Muscle of arm (tissue), 1 donor: ENCODE measurements at regions not wholly inside any gene's neighbourhood (a gene's known extent, or its start where the extent isn't known, plus 50 kb on each side); places are given as distances from the start of the nearest gene placed in this dataset.

Experiments
- DNase-seq: peaks from one replicate; pipeline ENCODE4 v3.0.0-alpha.2; 2013

DNA sequence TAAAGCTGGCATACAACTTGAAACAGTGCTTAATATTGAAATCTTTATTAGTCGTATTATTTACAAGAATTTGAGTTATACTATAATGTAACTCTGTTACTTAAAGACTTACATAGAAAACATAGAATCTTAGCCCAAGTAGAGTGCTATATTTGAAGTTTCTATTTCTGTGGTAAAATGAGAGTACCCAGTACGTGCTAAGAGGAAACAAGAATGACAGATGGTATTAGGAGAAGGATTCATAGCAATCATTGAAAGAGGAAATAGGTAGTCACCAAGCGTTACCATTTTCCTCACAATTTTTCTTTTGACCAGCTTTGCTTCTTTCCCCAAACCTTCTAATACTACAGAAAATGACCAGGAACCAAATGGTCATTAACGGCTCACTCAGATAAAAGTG lies 412.1 kb upstream of the GRIA3 start:
- DNase-seq, result no peak

DNA sequence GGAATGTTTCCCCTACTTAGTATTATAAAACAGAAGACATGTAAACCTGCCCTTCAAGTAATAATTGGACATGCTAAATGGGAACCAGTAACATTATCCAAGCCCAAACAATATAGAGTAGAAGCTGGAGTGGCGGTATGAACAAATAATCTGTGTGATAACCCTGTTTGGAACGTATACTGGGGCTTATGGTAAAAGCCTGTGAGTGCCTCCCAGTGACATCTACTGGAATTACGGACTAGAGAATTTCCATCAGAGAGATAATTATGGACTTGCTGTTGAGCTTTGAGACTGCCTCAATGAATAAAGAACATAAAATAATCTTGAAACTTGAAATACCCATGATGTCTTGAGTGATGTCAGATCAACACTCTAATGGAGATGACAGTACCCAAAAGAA lies 406.3 kb upstream of the GRIA3 start:
- no peak for DNase-seq

DNA sequence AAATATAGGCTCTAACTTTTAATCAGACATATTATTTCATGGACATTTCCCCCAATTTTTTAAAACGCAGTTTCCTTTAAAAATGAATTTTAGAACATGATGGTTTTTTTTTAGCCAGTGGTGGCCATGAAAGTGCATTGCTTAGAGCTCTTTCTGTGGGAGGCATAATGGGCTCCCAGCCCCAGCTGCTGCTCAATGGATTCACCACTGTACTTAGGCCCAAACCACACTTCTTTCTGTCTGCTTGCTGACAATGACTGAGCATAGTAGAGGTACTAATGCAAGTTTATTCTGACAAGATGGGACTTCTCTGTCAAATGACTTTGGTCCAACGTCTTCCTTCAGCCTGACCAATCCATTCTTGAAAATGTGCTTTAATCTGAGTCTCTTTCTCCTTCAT lies 400.2 kb upstream of the GRIA3 start:
- DNase-seq, result no peak

DNA sequence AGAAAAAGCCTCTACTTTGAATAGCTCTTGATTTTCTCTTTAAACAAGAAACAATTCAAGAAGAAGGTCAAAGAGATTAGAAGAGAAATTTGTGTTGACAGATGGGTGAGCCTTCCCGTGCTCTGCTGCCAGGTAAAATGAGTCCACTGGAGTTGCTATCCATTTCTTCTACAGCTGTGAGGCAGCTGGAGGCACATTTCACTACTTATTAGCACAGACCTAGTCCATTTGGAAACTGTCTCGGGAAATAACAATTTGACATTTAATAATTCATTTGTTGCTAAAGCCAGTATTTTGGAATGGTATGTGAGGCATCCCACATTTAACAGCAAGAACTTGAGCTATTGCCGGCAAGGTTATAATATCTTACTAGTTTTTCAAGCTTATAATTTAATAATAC lies 396.8 kb upstream of the GRIA3 start:
- peak; percentile 15 for DNase-seq

DNA sequence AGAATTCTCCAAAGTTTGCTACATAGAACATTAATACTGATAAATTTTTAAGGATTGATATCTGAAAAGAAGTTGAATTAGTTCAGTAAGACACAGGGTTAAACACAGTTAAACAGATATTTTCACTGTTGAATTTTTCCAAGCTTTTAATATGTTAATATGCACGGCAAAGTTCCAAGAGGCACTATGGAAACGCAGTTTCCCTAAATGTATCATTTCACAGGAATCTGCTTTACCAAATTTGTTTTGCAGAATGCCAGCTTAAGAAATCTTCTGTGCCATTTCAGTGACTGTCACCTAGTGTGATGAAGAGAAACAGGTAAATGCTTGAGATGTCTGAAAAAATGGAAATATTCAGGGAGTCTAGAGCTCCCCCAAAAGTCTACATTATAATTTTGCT lies 395.9 kb upstream of the GRIA3 start:
- DNase-seq, result peak; percentile 15

DNA sequence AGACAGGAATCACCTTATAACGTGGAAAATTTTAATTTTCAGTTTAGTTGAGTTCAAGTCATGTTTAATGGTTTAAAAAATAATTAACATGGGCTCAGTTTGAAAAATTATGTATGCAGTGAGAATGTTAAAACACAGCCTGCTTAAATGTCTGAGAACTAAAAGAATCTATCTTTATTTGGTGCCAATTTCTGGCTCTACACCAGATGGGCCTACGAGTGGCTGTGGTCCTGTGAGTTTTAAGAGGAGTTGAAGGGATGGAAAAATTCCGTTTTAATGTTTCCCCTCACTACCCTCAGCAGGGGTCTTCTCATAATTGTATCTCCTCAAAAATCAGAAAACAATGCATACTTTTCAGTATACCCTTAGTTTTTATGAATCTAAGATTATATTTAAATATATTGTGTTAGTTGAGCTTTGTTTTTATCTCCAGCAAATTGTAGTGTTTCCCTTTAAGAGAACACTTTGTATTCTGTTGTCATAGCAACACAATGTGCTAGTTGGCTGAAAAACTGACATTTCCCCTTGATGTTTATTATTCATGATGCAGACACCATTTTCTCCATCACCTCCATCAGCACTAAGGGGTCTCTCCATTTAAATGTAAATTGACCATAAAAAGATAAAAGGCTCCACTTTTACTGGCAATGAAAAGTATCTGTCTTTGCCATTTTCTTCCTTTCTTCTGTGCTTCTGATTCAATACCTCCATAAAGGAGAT lies 393.5 kb upstream of the GRIA3 start:
- DNase-seq, result no peak

DNA sequence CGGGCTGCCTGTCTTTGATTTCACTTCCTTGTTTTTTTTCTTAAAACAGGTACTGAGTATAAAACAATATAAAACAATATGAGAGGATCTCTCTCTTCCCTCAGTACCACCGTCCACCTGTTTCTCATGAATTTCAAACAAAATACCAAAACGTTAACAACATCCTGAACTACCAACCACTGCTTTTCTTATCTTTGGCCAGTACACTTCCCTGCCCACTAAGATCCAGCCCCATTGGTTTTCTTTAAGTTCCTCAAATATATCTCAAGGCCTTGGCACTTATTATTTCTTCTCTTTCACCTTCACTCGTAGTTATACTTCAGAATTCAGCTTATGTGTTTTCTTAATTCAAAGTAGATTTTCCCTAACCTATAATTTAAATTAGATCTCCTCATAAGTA lies 370.2 kb upstream of the GRIA3 start:
- DNase-seq, result no peak

DNA sequence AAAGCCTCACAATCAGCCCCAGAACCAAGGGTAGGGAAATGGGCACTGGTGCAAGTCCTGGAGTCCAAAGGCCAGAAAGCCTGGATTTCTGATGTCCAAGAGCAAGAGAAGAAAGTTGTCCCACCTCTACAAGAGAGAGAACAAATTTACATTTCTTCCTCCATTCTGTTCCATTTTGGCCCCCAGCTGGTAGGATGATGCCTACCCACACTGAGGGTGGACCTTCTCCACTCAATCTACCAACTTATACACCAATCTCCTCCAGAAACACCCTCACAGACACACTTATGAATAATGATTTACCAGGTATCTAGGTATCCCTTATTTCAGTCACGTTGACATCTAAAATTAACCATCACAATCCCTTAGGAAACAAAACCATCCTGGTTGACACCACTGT lies 367.8 kb upstream of the GRIA3 start:
- no peak for DNase-seq

DNA sequence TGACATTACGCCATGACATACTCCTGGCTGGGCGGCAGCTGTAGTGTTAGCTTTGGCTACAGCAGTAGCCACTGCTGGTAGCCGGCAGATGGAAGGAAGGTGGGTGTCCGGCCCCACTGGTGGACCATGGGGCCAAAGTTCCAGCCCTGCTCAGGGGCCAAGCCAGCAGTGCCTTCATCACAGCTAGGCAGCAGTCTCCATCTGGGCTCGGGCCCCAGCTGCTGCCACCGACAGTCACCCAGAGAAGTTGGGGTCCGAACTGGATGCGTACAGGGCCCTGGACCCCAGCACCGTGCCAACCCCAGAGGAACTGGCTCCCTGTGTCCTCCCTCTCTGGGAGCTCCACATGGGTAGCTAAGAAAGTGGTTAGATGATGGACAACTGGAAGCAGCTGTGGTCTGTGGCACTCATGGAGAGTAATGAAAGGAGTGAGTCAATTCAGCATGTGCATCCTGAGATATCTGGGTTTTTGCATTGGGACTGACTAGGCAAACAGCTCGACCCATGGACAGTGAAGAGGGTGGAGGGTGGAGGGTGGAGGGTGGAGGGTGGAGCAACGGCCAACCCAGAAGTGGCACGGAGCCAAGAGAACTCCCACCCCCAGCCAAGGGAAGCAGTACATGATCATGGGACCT lies 366.6 kb upstream of the GRIA3 start:
- no peak for DNase-seq

DNA sequence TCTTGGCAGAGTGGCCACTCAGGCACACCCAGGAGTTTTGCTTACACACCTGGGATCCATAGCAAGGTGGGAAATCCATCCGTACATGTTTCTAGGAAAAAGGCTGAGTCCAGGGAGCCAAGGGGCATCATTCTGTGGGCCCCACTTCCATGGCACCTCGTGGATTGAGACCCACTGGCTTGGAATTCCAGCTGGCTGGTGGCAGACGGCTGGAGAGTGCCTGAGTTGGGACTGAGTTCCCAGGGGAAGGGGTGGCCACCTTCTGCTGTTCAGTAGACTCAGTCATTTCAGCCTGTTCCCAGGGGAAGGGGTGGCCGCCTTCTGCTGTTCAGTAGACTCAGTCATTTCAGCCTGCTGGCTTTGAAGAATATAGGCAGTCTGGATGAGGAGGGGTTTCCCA lies 366.0 kb upstream of the GRIA3 start:
- no peak for DNase-seq

DNA sequence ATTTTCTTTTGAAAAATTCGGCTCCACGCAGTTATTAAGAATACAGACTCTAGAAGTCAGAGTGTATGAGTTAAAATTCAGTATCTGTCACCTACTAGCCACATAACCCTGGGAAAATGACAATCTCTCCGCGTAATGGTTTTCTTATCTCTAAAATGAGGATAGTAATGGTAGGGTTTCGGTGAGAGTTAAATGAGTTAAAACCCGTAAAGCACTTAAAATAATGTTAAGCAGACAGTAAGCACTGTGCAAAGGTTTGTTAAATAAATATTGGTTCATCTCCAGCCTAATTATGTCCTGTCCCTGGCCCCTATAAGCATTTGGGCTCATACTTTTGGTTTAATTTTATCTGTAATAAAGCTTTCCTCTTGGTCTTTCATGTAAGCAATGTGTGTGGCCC lies 350.8 kb upstream of the GRIA3 start:
- no peak for DNase-seq

DNA sequence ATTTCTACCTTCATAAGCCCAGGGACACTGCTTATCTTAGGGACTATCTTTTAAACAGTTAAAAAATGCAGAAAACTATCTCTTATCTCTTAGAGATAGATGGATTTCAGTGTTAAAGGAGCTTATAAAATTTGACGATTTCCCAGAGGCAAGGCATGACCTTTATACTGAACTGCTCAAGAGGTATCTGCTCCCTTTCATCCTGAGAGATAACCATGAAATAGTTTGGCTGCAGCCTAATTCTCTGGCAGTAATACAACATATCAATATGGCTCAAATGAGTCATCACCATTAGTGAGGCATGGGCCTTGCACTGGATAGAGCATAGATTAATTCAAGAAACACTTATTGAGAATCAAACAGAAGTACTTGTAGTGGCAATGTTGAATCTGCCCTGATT lies 348.2 kb upstream of the GRIA3 start:
- no peak for DNase-seq

DNA sequence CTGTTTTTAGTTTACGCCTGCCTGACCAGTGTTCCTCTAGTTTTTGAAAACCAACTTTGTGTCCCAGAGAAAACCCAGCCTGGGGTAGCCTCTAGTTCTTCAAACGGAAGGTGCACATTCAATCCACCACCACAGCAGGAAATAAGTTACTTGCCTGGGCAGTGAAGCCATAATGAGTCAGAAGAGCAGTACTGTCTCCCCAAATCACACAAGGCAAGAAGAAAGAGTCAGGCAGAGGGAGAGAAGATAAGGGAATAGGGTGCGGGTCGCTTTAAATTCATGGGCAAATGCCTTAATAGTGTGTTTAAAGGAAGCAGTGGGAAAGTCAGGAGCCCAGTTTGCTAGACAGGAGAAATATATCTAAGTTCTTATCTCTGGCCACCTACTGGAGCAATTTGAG lies 333.8 kb upstream of the GRIA3 start:
- DNase-seq, result no peak

DNA sequence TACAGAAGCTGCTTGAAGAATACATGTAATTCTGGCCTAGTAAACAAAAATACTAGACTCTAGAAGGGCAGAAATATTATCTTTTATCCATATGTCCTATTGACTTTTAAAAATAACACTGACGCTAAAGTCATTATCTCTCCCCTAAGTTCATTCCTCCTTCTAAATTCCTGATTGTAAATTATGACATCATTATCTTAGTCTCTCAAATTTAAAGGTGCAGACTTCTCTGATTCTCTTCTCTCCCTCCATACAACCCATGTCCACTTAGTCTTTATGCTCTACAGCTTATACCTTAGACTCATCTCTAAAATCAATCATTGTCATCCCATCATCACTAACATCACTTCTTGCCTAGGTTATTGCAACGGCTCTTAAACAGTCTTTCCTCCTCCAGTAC lies 327.9 kb upstream of the GRIA3 start:
- DNase-seq, result no peak

DNA sequence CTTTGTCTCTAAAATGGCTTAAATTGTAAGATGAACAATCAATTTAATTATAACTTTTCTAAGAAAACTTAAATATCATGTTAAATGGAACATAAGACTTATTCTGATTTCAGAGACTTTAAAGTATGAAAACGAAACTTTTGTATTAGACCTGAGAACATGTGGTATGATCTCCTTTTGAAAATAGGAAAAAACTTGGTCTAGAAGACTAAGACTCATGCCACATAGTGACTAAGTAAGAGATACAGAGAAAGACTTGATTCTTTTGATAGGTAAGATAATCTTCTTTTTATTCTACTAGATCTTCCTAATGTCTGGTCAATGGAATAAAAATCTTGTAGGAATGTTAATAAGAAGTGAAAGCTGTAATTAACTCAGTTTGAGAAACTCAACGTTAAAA lies 326.3 kb upstream of the GRIA3 start:
- no peak for DNase-seq

DNA sequence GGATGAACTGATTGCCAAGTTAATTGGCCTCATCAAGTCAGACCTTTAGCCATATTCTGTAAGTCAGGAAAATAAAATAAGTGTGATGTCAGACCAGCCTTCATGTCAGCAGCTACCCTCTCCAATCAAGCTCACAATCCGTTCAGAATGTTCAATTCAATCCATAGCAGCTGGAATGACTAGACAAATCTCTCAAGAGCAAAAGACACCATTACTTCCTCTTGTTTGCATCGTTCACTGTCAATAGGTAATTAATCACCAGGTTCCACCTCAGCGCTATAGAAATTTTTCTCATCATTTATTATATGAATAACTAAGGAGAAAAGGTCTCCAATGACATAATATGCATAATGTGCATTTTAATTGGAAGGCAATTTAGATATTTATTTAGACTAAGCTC lies 321.0 kb upstream of the GRIA3 start:
- DNase-seq, result no peak

DNA sequence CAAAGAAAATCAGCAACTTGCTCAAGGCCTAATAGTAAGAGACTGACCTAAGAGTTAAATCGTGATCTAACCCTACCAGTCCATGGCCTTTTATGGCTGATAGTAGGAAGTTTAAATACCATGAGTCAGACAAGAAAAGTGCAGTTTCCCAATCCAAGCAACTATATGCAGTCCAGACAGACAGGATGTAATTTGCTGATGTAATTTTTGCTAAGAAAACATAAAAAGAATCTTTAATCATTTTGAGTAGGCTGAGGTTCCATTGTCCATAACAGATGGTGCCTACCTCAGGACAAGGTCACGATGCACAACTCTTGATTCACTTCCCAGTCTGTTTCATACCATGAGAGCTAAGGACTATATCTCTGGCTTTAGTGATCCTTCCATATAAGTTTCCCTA lies 317.5 kb upstream of the GRIA3 start:
- DNase-seq, result no peak

DNA sequence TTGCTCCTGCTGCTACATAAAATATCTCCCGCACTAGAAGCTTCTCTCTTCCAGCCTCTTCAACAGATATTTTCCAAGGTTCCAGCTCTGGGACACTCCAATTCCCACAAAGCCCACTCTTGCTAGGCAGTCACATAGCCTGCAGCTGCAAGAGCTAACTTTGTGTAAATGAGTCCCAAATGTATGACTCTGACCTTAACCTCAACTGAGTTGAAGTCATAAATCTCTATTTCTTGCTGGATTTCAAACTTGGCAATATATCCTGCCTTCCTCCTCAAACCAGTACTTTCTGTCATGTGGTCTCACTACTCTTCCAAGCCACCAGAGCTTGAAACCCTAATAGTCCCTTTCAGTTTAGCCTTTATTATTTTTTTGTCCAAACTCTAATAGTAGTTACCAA lies 315.4 kb upstream of the GRIA3 start:
- peak; percentile 70 for DNase-seq

DNA sequence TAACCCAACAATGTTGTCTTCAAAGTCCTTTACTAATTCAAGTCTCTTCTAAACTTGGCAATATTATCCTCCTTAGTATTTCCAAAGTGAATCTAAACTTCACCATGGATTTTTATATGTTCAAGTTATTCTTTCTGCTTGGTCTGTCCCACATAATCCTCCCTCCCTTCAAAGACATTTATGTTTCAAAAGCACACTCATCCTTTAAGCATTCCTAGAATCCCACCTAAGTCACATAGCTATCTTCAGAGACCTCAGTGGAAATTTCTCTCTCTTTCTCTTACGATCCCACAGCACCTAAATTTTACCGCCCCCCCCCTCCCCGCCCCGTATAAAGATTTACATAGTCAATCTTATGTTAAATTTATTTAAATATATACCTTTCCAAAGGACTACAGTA lies 314.9 kb upstream of the GRIA3 start:
- no peak for DNase-seq

DNA sequence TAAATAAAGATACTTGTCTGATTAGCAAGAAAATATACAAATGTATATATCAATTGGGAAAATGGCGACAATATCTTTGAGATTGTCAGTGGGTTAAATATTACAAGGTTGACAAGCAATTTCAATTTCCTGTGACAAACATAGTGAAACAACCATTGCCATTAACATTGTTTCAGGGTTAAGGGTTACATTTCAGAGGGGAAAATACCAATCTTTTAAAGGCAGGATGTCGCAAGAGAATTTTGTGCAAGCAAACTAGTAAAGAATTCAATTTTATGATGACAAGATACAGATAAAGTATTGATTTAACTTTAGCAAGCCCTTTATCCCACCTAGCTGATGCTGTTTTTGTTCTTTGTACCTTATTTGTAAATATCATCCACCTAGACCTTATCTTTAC lies 305.8 kb upstream of the GRIA3 start:
- no peak for DNase-seq

DNA sequence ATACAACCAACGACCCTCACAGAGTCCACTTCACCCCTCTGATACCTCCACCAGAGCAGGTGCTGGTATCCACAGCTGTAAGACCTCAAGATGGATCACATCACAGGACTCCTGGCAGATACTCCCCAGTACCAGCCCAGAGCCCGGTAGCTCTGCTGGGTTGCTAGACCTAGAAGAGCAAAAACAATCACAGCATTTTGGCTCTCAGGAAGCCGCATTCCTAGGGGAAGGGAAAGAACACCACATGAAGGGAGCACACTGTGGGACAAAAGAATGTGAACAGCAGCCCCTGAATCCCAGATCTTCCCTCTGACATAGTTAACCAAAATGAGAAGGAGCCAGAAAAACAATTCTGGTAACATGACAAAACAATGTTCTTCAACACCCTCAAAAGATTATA lies 303.1 kb upstream of the GRIA3 start:
- DNase-seq, result no peak

DNA sequence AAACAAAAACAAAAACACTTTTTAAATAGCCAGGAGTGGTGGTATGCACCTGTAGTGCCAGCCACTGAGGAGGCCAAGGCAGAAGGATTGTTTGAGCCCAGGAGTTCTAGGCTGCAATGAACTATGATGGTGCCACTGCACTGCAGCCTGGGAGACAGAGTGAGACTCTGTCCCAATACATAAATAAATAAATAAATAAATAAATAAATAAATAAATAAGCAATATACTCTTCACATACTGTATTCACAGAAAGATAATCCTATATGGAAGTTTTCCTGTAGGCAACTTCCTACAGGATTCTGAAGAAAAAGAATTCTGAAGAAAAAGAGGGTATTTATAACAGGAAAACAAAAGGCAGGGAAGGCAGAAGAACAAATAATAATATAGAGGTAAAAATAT lies 293.3 kb upstream of the GRIA3 start:
- DNase-seq, result no peak

DNA sequence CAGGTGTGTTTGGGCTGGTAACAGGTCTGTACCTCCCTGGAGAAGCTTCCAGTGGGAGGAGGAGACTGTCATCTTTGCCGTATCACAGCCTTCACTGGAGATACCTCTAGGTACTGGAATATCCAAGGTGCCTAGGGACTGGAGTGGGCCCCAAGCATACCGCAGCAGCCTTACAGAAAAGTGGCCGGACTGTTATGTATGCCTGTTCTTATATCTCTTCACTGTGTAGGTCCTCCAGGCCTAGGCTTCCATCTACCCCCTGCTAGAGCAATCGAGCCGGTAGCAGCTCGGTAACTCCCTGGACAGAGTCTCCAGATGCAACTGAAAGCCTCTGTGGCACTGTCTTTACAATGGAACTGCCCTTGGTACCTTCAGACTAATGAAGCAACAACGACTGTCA lies 277.4 kb upstream of the GRIA3 start:
- no peak for DNase-seq

DNA sequence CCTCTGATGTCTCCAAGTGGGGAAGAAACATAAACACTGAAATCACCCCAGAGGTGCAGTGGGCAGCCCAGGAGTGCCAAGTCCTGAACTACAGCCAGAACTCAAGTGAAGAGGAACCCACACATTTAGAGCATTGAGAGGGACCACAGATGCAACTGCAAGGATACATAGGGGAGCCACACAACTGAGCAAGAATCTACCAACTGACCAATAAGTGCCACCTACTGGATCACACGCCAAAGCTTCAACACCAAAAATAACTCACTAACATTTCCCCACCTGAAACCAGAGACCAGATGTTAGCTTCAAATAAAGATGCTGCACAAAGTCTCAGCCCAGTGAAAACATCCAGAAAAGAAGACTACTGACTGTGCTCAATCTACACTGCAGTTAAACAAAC lies 276.7 kb upstream of the GRIA3 start:
- DNase-seq, result no peak
